Common myeloid progenitor, CD34-positive (primary cell): ENCODE measurements at regions not wholly inside any gene's neighbourhood (a gene's known extent, or its start where the extent isn't known, plus 50 kb on each side); places are given as distances from the start of the nearest gene placed in this dataset.

Experiments used
- CTCF ChIA-PET: fragments of 350-600 bp; sonication (Branson Sonifier 250); formaldehyde crosslinking; loops from one replicate; lab custom pipeline; 2021; ENCODE audit warnings: antibody characterized with exemption; lab: Charles Lee
- POLR2A ChIA-PET: fragments of 350-600 bp; sonication (Branson Sonifier 250); formaldehyde crosslinking; loops from one replicate; lab custom pipeline; 2021; ENCODE audit warnings: antibody characterized with exemption; lab: Charles Lee
- DNase-seq, 3 donors: peaks; one replicate each; pipeline versions ENCODE4 v3.0.0 to v3.0.0-alpha.2; 2013
- H3K27ac ChIP-seq, 2 experiments: 1 replicate in 1 of 2; 2 replicates in 1 of 2; pipeline ENCODE4 v1.7.0; 2013; ENCODE audit warnings: inconsistent platforms in 2 of 2, low read length in 2 of 2, mild to moderate bottlenecking in 2 of 2, low read depth in 1 of 2, moderate library complexity in 1 of 2; ENCODE audit not compliant: severe bottlenecking in 2 of 2, insufficient read depth in 1 of 2, poor library complexity in 1 of 2
- H3K27me3 ChIP-seq, 5 experiments: replicated peaks in 2 of 5; 1 replicate in 3 of 5; 2 replicates in 2 of 5; pipeline versions ENCODE4 v1.6.1 to v1.7.0; 2013; ENCODE audit warnings: low read length in 4 of 5, mild to moderate bottlenecking in 2 of 5, moderate library complexity in 2 of 5, inconsistent platforms in 1 of 5; ENCODE audit not compliant: insufficient read depth in 5 of 5, control insufficient read depth in 4 of 5
- H3K36me3 ChIP-seq, 4 experiments: 1 replicate in 2 of 4; 2 replicates in 2 of 4; pipeline versions ENCODE4 v1.6.1 to v1.7.0; 2013; ENCODE audit warnings: low read length in 3 of 4, control low read depth in 1 of 4, mild to moderate bottlenecking in 1 of 4; ENCODE audit not compliant: control insufficient read depth in 4 of 4, insufficient read depth in 4 of 4
- H3K4me1 ChIP-seq, 4 experiments: 1 replicate in 3 of 4; 2 replicates in 1 of 4; pipeline versions ENCODE4 v1.6.1 to v1.7.1; 2013; ENCODE audit warnings: low read length in 3 of 4, mild to moderate bottlenecking in 3 of 4, control low read depth in 1 of 4, inconsistent platforms in 1 of 4, moderate library complexity in 1 of 4; ENCODE audit not compliant: control insufficient read depth in 4 of 4, insufficient read depth in 4 of 4; ENCODE audit errors: control extremely low read depth in 1 of 4
- H3K4me3 ChIP-seq, 7 experiments: 1 replicate in 4 of 7; 2 replicates in 3 of 7; pipeline versions ENCODE4 v1.5.1 to v1.7.0; 2013; ENCODE audit warnings: mild to moderate bottlenecking in 7 of 7, low read length in 6 of 7, moderate library complexity in 6 of 7, inconsistent platforms in 2 of 7, low read depth in 2 of 7, control low read depth in 1 of 7; ENCODE audit not compliant: insufficient read depth in 4 of 7, control insufficient read depth in 1 of 7; ENCODE audit errors: extremely low read depth in 1 of 7
- H3K9me3 ChIP-seq, 5 experiments: 1 replicate in 4 of 5; 2 replicates in 1 of 5; pipeline versions ENCODE4 v1.6.1 to v1.7.1; 2013; ENCODE audit warnings: low read length in 4 of 5, mild to moderate bottlenecking in 2 of 5, inconsistent platforms in 1 of 5, low read depth in 1 of 5, moderate library complexity in 1 of 5; ENCODE audit not compliant: control insufficient read depth in 4 of 5, insufficient read depth in 2 of 5; ENCODE audit errors: control extremely low read depth in 1 of 5
- WGBS: methylation state at CpG from one replicate; pipeline ENCODE4 v1.1.5; 2013; ENCODE audit not compliant: insufficient coverage; 5-methylcytosine and 5-hydroxymethylcytosine counted together

DNA sequence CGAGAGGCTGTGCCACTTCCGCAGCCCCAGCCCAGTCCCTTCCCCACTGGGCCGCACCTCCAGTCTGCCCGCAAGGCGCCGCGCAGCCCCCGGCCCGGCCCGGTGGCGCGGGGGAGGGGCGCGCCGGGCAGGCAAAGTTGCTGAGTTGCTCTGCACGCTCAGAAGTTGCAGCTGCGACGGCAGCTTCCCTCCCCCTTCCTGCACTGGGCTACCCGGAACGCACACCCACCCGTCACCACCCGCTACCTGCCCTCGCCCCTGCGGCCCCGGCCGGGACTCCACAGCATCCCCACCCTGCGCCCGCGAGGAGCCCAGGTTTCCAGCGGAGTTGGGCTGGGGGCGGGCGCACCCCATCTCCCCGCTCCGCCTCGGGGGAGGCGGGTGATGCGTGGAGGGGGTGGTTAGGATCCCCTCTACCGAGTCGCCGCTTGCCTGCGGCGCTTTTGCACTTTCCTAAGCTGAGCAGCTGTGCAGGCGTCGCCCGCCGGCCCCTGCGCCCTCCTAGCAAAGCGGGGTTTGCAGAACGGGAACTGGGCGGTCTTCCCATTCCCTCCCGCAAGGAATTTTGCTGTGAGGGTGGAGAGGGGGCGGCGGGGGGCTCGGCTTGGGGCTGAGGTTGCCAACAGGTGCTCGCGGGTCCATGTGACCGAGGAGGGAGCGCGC is 55.9 kb upstream of the RREB1 start:
- POLR2A ChIA-PET: interaction anchor here (0.6 to 1.3 kb wide), 5 partner anchors 15 to 225 kb away, joined by 3 to 6 read pairs (median 4); partner anchors contain the start of gene RREB1
- CTCF ChIA-PET: interaction anchor here (1.8 kb wide), 1 partner anchor 22 kb away, joined by 4 read pairs; no protein-coding TSS in a partner anchor
- WGBS: 0% methylated on average over 27 of the region's 59 CpGs
- Histone ChIP-seq H3K9me3 (no peaks in the 10 kb centered on the region), H3K4me3 (peak overlapping the region; percentile 52 to 94 (median 73)), H3K27me3 (no peaks in the 10 kb centered on the region), H3K36me3 (no peaks in the 10 kb centered on the region), H3K27ac (peak overlapping the region; percentile 50 to 77), H3K4me1 (peaks cover 3 to 83% (median 28%) of the 10 kb centered on the region in 4 experiments)
- peak; percentile 73 to 93 (median 91) for DNase-seq

DNA sequence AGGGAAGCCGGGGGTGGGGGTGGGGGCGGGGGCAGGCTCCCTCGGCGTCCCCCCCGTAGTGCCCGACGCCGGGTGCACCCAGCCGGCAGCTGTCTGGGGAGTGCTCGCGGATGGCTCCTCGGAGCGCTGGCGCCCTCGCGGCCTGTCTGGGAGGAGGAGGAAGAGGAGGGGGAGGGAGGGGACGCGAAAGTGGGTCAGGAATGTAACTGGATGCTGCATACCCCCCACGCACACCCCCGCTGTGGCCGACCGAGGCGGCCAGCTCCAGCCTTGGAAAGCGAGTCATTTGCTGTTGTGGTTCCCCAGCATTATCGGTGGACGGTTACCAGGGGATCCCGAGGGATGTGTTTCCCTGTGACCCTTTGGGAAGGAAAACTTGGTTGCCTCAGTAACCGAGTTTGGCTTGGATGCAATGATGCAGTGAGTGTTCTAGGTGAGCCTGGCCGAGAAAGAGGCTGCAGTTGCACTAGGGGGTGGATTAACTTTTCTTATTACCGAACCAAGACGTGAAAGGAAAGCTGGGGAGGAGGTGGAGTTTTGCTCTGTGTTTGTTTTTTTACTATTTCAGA is 55.2 kb upstream of the RREB1 start:
- CTCF ChIA-PET: interaction anchor here (1.3 kb wide), 1 partner anchor 376 kb away, joined by 3 read pairs; no protein-coding TSS in a partner anchor

DNA sequence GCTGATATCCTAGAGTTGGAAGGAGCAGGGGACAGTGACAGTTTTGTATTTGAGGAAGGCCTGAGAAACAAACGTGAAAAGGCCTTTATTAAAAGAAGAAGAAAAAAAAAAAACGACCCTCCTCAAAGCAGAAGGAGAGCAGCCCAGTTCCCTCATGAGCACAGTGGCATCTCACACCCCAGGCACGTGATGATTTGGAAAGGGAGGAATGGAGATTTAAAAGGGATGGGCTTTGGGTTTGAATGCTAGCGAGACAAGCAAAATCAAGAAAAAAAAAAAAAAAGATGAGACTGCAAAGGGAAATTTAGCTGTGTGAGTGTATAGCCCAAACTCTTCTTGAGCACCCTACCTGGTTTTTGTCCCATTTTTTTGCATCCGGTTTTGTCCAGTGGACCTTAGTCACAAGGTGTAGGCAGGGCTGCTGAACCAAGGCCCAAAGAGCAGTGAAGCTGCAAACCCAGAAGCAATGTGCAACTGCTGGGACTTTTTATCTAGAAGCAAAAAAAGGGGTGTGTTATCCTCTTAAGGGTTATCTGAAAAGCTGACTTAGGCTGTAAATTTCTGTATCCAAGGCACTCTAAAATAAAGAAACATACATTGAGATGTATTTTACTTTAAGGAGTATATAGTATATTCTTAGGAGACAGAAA is 54.5 kb upstream of the RREB1 start:
- peak overlapping the region; percentile 29 to 74 for H3K27ac ChIP-seq
- DNase-seq: peak in 2 of 3 donors; percentile 31 to 43
- peaks cover 3 to 82% (median 28%) of the 10 kb centered on the region in 4 experiments for H3K4me1 ChIP-seq
- 50% methylated on average over 5 of the region's 5 CpGs for WGBS
- no peaks in the 10 kb centered on the region for H3K27me3 ChIP-seq
- ChIA-PET POLR2A (interaction anchor here (0.6 to 0.7 kb wide), 4 partner anchors 67 to 395 kb away, joined by 3 to 6 read pairs (median 3); no protein-coding TSS in a partner anchor), CTCF (interaction anchor here (1.2 to 1.3 kb wide), 3 partner anchors 53 to 376 kb away, joined by 3 to 4 read pairs (median 3); no protein-coding TSS in a partner anchor)
- H3K36me3 ChIP-seq: no peaks in the 10 kb centered on the region
- H3K4me3 ChIP-seq: peak overlapping the region in 6 of 7 experiments; percentile 68 to 94 (median 74)
- no peaks in the 10 kb centered on the region for H3K9me3 ChIP-seq

More for the DNA sequence above, 55.2 kb upstream of the RREB1 start:
- peak in 2 of 3 donors; percentile 56 to 58 for DNase-seq
- WGBS: 0% methylated on average over 13 of the region's 31 CpGs
- Histone ChIP-seq H3K4me3 (peak overlapping the region; percentile 42 to 94 (median 73)), H3K27ac (peak overlapping the region; percentile 29 to 74), H3K36me3 (no peaks in the 10 kb centered on the region), H3K9me3 (no peaks in the 10 kb centered on the region), H3K27me3 (no peaks in the 10 kb centered on the region), H3K4me1 (peaks cover 3 to 82% (median 28%) of the 10 kb centered on the region in 4 experiments)
- POLR2A ChIA-PET: interaction anchor here (0.6 to 1.3 kb wide), 5 partner anchors 14 to 394 kb away, joined by 3 to 6 read pairs (median 4); partner anchors contain the start of gene RREB1
